HG02759 (cell line): ENCODE measurements at regions not wholly inside any gene's neighbourhood (a gene's known extent, or its start where the extent isn't known, plus 50 kb on each side); places are given as distances from the start of the nearest gene placed in this dataset.
"Not testable (repeated sequence)": the region's sequence is repeated elsewhere in the genome, so short reads cannot be mapped to it uniquely, and the experiment has no call there.

ENCODE experiments used
- ATAC-seq: cut with Tn5 transposase; IDR thresholded peaks from one replicate; pipeline ENCODE4 v1.9.1; 2021; ENCODE audit warnings: mild to moderate bottlenecking, moderate library complexity; ENCODE audit not compliant: unreplicated experiment

- ATAC-seq: no peak
Measured at GRCh38 chr10:16116404-16117304, 256.3 kb upstream of the MINDY3 start.

GRCh38 chr10:16117305-16117695 lies 257.0 kb upstream of the MINDY3 start:
- no peak for ATAC-seq

GRCh38 chr10:16119445-16119844 lies 259.1 kb upstream of the MINDY3 start:
- no peak for ATAC-seq

GRCh38 chr10:16120563-16120962 lies 260.3 kb upstream of the MINDY3 start:
- ATAC-seq: no peak

GRCh38 chr10:16141499-16141898 lies 281.2 kb upstream of the MINDY3 start:
- ATAC-seq: no peak

- no peak for ATAC-seq
Measured at GRCh38 chr10:16146993-16147392, 286.7 kb upstream of the MINDY3 start.

- ATAC-seq: no peak
Measured at GRCh38 chr10:16155834-16156233, 281.0 kb upstream of the PTER start.

DNA sequence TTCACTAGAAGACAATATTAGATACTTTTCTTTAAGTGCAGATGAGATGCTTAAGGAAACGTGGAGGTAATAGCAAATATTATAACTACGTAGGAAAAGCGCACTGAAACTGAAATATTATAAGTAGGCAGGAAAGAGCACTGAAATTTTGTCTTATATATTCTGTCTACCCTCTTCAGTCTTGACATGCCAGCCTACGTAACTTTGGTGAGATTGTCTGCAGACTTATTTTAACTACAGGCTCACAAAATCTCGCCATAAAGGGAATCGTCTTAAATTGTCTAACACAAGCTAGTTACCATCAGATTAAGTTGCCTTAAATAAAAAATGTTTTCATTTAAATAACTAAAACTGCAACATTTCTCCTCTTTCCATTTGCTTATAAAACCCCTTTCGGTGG lies 280.1 kb upstream of the PTER start:
- ATAC-seq: no peak

DNA sequence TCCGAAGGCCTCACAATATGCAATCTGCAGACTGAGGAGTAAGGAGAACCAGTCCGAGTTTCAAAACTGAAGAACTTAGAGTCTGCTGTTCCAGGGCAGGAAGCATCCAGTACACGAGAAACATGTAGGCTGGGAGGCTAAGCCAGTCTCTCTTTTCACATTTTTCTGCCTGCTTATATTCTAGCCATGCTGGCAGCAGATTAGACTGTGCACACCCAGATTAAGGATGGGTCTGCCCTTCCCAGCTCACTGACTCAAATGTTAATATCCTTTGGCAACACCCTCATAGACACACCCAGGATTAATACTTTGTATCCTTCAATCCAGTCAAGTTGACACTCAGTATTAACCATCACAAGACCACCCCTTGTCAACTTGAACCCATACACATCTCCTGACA lies 271.7 kb upstream of the PTER start:
- not testable (repeated sequence) for ATAC-seq

DNA sequence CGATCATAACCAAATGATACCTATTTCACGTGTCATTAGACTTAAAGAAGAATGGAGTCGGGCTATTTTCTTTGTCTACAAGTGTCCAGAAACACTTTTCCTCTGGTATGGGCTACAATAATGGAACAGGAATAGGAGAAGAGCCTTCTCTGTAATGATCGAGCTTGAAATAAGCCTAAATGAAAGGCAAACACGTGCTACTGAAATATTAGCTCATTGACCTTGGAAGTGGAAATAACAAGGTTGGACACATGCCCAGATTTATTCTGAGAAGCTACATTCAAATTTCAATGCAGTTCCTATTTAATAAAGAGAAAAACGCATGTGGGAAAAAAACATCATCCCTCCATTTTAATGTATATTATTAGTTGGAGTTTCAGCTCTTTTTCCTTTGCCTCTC lies 254.7 kb upstream of the PTER start:
- no peak for ATAC-seq

- no peak for ATAC-seq
Measured at GRCh38 chr10:16182688-16183087, 254.1 kb upstream of the PTER start.

- ATAC-seq: no peak
Measured at GRCh38 chr10:16184096-16184597, 252.7 kb upstream of the PTER start.

- ATAC-seq: no peak
Measured at GRCh38 chr10:16184906-16185305, 251.9 kb upstream of the PTER start.

DNA sequence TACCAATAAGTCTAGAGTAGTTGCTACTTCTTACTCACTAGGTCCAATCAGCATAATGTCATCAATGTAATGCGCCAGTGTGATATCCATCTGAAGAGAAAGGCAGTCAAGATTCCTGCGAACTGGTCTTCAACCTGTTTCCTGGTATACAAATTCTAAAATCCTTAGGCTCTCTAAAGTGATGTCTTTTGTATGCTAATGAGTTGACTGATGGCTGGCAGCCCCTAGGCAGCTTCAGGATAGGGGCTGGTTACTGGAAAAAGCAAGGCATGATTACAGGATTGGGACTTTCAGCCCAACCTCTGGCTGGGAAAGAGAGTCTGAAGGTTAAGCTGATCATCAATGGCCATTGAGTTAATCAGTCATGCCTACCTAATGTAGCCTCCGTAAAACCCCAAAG lies 250.2 kb upstream of the PTER start:
- ATAC-seq: no peak

DNA sequence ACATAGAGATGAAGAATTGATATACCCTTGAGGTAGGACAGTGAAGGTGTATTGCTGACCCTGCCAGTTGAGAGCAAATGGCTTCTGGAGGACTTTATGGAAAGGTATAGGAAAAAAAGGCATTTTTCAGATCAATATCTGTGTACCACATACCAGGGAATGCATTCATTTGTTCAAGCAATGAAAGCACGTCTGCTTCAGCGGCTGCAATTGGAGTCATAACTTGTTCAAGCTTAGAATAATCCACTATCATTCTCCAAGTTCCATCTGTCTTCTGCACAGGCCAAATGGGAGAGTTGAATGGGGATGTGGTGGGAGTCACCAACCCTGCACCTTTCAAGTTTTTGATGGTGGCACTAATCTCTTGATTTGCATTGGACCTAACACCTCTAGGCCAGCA lies 249.6 kb upstream of the PTER start:
- ATAC-seq: no peak

DNA sequence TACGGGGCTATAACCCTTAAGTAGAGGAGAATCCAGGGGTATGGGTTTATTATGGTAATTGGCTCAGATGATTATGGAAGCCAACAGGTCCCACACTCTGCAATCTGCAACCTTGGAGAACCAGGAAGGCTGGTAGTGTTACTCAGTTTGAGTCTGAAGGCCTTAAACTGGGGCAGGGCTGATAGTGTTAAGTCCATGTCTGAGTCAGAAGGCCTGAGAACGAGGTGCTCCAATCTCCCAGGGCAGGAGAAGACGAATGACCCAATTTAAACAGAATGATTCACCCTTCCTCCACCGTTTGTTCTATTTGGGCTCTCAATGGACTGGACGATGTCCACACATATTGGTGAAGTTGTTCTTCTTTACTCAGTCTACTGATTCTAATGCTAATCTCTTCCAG lies 244.5 kb upstream of the PTER start:
- ATAC-seq: no peak

DNA sequence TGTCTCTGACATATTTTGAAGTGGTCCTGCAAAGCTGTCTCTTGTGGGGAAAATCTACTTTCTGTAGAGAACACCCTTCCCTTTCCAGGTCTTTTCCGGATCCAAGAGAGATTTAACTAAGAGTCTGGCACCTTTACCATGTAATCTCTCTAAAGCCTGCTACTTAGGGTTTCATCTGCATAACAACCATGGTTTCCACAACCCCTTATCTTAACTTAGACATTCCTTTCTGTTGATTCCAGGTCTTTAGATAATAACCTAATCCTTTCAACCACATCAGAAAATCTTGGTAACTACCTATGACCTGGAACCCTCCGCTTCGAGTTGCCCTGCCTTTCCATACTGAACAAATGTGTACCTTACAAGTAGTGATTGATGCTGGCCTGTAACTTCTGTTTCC lies 243.6 kb upstream of the PTER start:
- no peak for ATAC-seq

DNA sequence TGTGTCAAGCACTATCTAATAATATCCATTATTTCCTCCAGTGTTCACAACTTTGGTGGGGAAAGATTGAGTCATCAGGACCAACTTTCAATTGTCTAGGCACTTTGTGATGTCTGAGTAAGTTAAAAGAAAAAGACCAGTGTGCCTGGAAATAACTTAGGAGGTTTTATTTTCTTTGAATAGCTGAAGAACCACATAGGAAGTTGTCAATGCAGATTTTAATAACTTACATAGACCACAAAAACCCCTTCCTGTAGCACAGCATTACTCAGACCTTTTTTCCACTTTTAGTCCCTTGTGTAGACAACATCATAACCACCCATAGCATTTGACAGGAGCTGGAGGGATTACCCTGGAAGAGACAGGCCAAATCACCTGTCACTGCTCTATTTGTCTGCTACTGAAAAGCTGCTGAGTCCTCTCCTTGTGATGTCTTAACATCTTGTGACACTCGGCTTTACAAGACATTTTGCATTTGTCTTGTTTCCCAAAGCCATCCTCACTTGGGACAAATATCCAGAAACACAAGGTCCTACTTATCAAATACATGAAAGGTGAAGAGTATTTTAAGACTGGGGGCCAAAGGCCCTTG lies 241.5 kb upstream of the PTER start:
- ATAC-seq: peak; percentile 96

- no peak for ATAC-seq
Measured at GRCh38 chr10:16195894-16196293, 240.9 kb upstream of the PTER start.

GRCh38 chr10:16199216-16199615 lies 237.6 kb upstream of the PTER start:
- no peak for ATAC-seq

- not testable (repeated sequence) for ATAC-seq
Measured at GRCh38 chr10:16223618-16224017, 213.2 kb upstream of the PTER start.

GRCh38 chr10:16227674-16228073 lies 209.1 kb upstream of the PTER start:
- ATAC-seq: no peak
